Transverse colon (tissue), 4 donors: ENCODE measurements at regions not wholly inside any gene's neighbourhood (a gene's known extent, or its start where the extent isn't known, plus 50 kb on each side); places are given as distances from the start of the nearest gene placed in this dataset.

Experiments
- DNase-seq: peaks from one replicate; pipeline ENCODE4 v3.0.0-alpha.2; 2019
- H3K27ac ChIP-seq, 4 donors: fragments of 200-600 bp; sonication (generic); 2 replicates each; pipeline ENCODE4 v1.5.1; 2016 to 2018; ENCODE audit warnings: inconsistent platforms in 4 of 4
- H3K27me3 ChIP-seq: fragments of 200-600 bp; sonication (generic); 2 replicates; pipeline ENCODE4 v1.5.1; 2017; ENCODE audit warnings: inconsistent platforms
- H3K36me3 ChIP-seq, 4 donors: fragments of 200-600 bp; sonication (generic); 2 replicates each; pipeline ENCODE4 v1.5.1; 2017 to 2019; ENCODE audit warnings: inconsistent platforms in 4 of 4
- H3K4me1 ChIP-seq, 4 donors: fragments of 200-600 bp; sonication (generic); 2 replicates each; pipeline ENCODE4 v1.5.1; 2017 to 2020; ENCODE audit warnings: inconsistent platforms in 4 of 4
- H3K4me3 ChIP-seq, 4 donors: fragments of 200-600 bp; sonication (generic); 1 replicate in 1 of 4; 2 replicates in 3 of 4; pipeline versions ENCODE4 v1.5.1 to v1.6.1; 2017 to 2019; ENCODE audit warnings: inconsistent platforms in 4 of 4
- H3K9me3 ChIP-seq, 2 donors: fragments of 200-600 bp; sonication (generic); 2 replicates each; pipeline ENCODE4 v1.5.1; 2017 to 2019; ENCODE audit warnings: inconsistent platforms in 2 of 2
- EP300 ChIP-seq: sonication (generic); formaldehyde crosslinking; IDR thresholded peaks from one replicate; pipeline ENCODE4 v1.6.1; 2017; ENCODE audit warnings: antibody characterized with exemption, low read depth
- POLR2A ChIP-seq: fragments of 450-650 bp; IDR thresholded peaks from one replicate; pipeline ENCODE4 v1.6.1; 2016; ENCODE audit warnings: antibody characterized with exemption, mild to moderate bottlenecking, moderate library complexity
- POLR2AphosphoS5 ChIP-seq, 3 donors: sonication (generic); formaldehyde crosslinking; IDR thresholded peaks; one replicate each; pipeline ENCODE4 v1.6.1; 2016; ENCODE audit warnings: antibody characterized with exemption in 3 of 3
- WGBS, 2 donors: methylation state at CpG; one replicate each; pipeline ENCODE4 v1.1.5; 2018; ENCODE audit warnings: low coverage in 1 of 2; 5-methylcytosine and 5-hydroxymethylcytosine counted together
- in situ Hi-C, 4 donors: fragments of 200-750 bp; cut with MboI; loops; one replicate each; pipeline versions ENCODE4 v1.15.0 to v1.15.1; 2017; ENCODE audit warnings: low sequenced_read_pairs in 3 of 4, low pct_ligation_motif_present in 1 of 4, low pct_unique_long_range_greater_than_20kb in 1 of 4
- intact Hi-C: fragments of 100-400 bp; cut with DNase I; formaldehyde crosslinking; loops from one replicate; pipeline ENCODE4 v1.15.1; 2023; ENCODE audit warnings: low total_unique reads
- TF ChIP-seq, protein P1 (sequence below), 5 experiments: fragments of 200-600 bp in 3 of 5; fragments of 450-650 bp in 2 of 5; sonication (generic) in 3 of 5; IDR thresholded peaks; 1 replicate in 2 of 5; 2 replicates in 3 of 5; pipeline ENCODE4 v1.5.1; 2016 to 2017; ENCODE audit warnings: antibody characterized with exemption in 5 of 5, inconsistent platforms in 3 of 5, mild to moderate bottlenecking in 2 of 5, moderate library complexity in 1 of 5

- in situ Hi-C loops, result no loop called here
- 87 to 100% methylated on average over 5 to 7 of the region's 7 CpGs for WGBS, 2 donors
- H3K27me3 ChIP-seq, result peaks cover 6% of the 10 kb centered on the region
- no peak for DNase-seq
- no peak overlapping the region for H3K27ac ChIP-seq
- no peaks in the 10 kb centered on the region for H3K9me3 ChIP-seq
- TF ChIP-seq, protein P1, sequence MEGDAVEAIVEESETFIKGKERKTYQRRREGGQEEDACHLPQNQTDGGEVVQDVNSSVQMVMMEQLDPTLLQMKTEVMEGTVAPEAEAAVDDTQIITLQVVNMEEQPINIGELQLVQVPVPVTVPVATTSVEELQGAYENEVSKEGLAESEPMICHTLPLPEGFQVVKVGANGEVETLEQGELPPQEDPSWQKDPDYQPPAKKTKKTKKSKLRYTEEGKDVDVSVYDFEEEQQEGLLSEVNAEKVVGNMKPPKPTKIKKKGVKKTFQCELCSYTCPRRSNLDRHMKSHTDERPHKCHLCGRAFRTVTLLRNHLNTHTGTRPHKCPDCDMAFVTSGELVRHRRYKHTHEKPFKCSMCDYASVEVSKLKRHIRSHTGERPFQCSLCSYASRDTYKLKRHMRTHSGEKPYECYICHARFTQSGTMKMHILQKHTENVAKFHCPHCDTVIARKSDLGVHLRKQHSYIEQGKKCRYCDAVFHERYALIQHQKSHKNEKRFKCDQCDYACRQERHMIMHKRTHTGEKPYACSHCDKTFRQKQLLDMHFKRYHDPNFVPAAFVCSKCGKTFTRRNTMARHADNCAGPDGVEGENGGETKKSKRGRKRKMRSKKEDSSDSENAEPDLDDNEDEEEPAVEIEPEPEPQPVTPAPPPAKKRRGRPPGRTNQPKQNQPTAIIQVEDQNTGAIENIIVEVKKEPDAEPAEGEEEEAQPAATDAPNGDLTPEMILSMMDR (IDR thresholded peaks at IDR 0.05), result no peak
- TF ChIP-seq POLR2AphosphoS5 (IDR thresholded peaks at IDR 0.05), result no peak
- no peak for TF ChIP-seq POLR2A
- TF ChIP-seq EP300, result no peak
- no peak overlapping the region for H3K4me3 ChIP-seq
- intact Hi-C loops, result no loop called here
- no peaks in the 10 kb centered on the region for H3K4me1 ChIP-seq
- no peaks in the 10 kb centered on the region for H3K36me3 ChIP-seq
Measured at GRCh38 chr2:11030036-11030435, 118.3 kb downstream of the KCNF1 start.

GRCh38 chr2:11030909-11031308 is 119.2 kb downstream of the KCNF1 start:
- DNase-seq, result no peak
- Histone ChIP-seq H3K4me3 (no peak overlapping the region), H3K36me3 (no peaks in the 10 kb centered on the region), H3K4me1 (no peaks in the 10 kb centered on the region), H3K27me3 (peaks cover 6% of the 10 kb centered on the region), H3K9me3 (no peaks in the 10 kb centered on the region), H3K27ac (no peak overlapping the region)
- 57 to 62% methylated on average over 3 to 4 of the region's 4 CpGs for WGBS, 2 donors
- in situ Hi-C loops, result no loop called here
- TF ChIP-seq POLR2AphosphoS5 (IDR thresholded peaks at IDR 0.05) (no peak), EP300 (no peak), POLR2A (no peak)
- TF ChIP-seq, protein P1 (IDR thresholded peaks at IDR 0.05), result no peak
- intact Hi-C loops, result no loop called here

GRCh38 chr2:11031876-11032275 is 120.1 kb downstream of the KCNF1 start:
- in situ Hi-C loops, result no loop called here
- WGBS, 2 donors, result 55 to 73% methylated on average over 1 of the region's 1 CpG
- Histone ChIP-seq H3K9me3 (no peaks in the 10 kb centered on the region), H3K27me3 (peaks cover 6% of the 10 kb centered on the region), H3K4me1 (no peaks in the 10 kb centered on the region), H3K27ac (no peak overlapping the region), H3K4me3 (no peak overlapping the region), H3K36me3 (no peaks in the 10 kb centered on the region)
- no peak for DNase-seq
- no peak for TF ChIP-seq POLR2A
- TF ChIP-seq EP300, result no peak
- TF ChIP-seq, protein P1 (IDR thresholded peaks at IDR 0.05), result no peak
- TF ChIP-seq POLR2AphosphoS5 (IDR thresholded peaks at IDR 0.05), result no peak
- intact Hi-C loops, result no loop called here

DNA sequence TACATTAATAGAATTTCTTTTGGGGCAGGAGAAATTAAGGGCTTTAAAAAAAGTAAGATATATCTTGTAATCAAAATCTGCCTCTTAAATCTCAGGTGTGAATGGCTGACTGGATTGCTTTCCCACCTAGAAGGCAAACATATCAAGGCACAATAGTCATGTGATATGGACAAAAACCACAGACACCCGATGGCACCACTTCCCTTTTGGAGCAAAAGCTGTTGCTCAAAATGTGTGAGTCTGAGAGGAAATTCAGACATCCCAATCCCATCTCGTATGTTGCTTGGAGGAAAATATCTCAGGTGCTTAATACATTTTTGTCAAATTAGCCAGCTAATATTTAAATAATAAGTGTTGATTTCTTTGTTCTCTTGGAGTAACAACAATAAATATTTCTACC is 120.7 kb downstream of the KCNF1 start:
- 25 to 44% methylated on average over 2 of the region's 2 CpGs for WGBS, 2 donors
- TF ChIP-seq POLR2AphosphoS5 (IDR thresholded peaks at IDR 0.05), result no peak
- TF ChIP-seq, protein P1 (IDR thresholded peaks at IDR 0.05), result no peak
- no peak for TF ChIP-seq EP300
- TF ChIP-seq POLR2A, result no peak
- Histone ChIP-seq H3K27ac (no peak overlapping the region), H3K4me3 (no peak overlapping the region), H3K4me1 (no peaks in the 10 kb centered on the region), H3K27me3 (peaks cover 6% of the 10 kb centered on the region), H3K36me3 (no peaks in the 10 kb centered on the region), H3K9me3 (peaks cover 0 to 4% of the 10 kb centered on the region in 2 donors)
- in situ Hi-C loops, result no loop called here
- intact Hi-C loops, result no loop called here
- DNase-seq, result no peak
